ENCODE measurements at regions not wholly inside any gene's neighbourhood (a gene's known extent, or its start where the extent isn't known, plus 50 kb on each side); places are given as distances from the start of the nearest gene placed in this dataset.
A peak's percentile ranks its signal among the peaks of the same experiment; 100 is the strongest.

GRCh38 chr4:108567831-108568230 lies 52.5 kb upstream of the RPL34 start:
- no peak for DNase-seq

GRCh38 chr4:108561116-108561515 lies 59.3 kb upstream of the RPL34 start:
- DNase-seq, result no peak

GRCh38 chr4:108560616-108561015 lies 59.8 kb upstream of the RPL34 start:
- no peak for DNase-seq

- no peak for DNase-seq
These were observed 60.5 kb upstream of the RPL34 start for GRCh38 chr4:108559911-108560310.

- no peak for DNase-seq
These were observed 61.1 kb upstream of the RPL34 start for GRCh38 chr4:108559068-108559793.

- no peak for DNase-seq
These were observed 63.7 kb upstream of the RPL34 start for GRCh38 chr4:108556588-108557200.

GRCh38 chr4:108556166-108556565 lies 64.2 kb upstream of the RPL34 start:
- DNase-seq, result no peak

GRCh38 chr4:108555701-108556100 lies 64.7 kb upstream of the RPL34 start:
- no peak for DNase-seq

GRCh38 chr4:108547682-108548081 lies 72.7 kb upstream of the RPL34 start:
- DNase-seq, result no peak

- DNase-seq, result no peak
These were observed 73.6 kb upstream of the RPL34 start for GRCh38 chr4:108546728-108547127.

GRCh38 chr4:108544481-108544880 lies 75.9 kb upstream of the RPL34 start:
- no peak for DNase-seq

- no peak for DNase-seq
These were observed 76.9 kb upstream of the RPL34 start for GRCh38 chr4:108543359-108543968.

- no peak for DNase-seq
These were observed 79.8 kb upstream of the RPL34 start for GRCh38 chr4:108540536-108540935.

- no peak for DNase-seq
These were observed 83.8 kb upstream of the RPL34 start for GRCh38 chr4:108536577-108536976.

- DNase-seq, result no peak
These were observed 84.6 kb upstream of the RPL34 start for GRCh38 chr4:108535757-108536156.

- DNase-seq, result no peak
These were observed 86.5 kb upstream of the RPL34 start for GRCh38 chr4:108533876-108534275.

- peak in 1 of 2 experiments; percentile 13 for DNase-seq
These were observed 87.0 kb upstream of the RPL34 start for GRCh38 chr4:108533245-108533844.

GRCh38 chr4:108532738-108533137 lies 87.6 kb upstream of the RPL34 start:
- DNase-seq, result no peak

GRCh38 chr4:108532187-108532586 lies 88.2 kb upstream of the RPL34 start:
- no peak for DNase-seq

GRCh38 chr4:108531461-108531860 lies 88.9 kb upstream of the RPL34 start:
- DNase-seq, result no peak

GRCh38 chr4:108529984-108530905 lies 90.1 kb upstream of the RPL34 start:
- DNase-seq, result no peak

- DNase-seq, result no peak
These were observed 91.3 kb upstream of the RPL34 start for GRCh38 chr4:108529102-108529501.

GRCh38 chr4:108527723-108528122 lies 92.7 kb upstream of the RPL34 start:
- DNase-seq, result no peak

Data from SHP77 (cell line).